SKM-1 (cell line): ENCODE measurements at regions not wholly inside any gene's neighbourhood (a gene's known extent, or its start where the extent isn't known, plus 50 kb on each side); places are given as distances from the start of the nearest gene placed in this dataset.
"Not testable (repeated sequence)": the region's sequence is repeated elsewhere in the genome, so short reads cannot be mapped to it uniquely, and the experiment has no call there.

ENCODE experiments used
- DNase-seq: peaks from one replicate; lab custom pipeline; 2025; ENCODE audit not compliant: unreplicated experiment; lab: John Stamatoyannopoulos, UW

- DNase-seq, result no peak
Observed at GRCh38 chr4:1572964-1573720, 111.0 kb downstream of the FAM53A start.

DNA sequence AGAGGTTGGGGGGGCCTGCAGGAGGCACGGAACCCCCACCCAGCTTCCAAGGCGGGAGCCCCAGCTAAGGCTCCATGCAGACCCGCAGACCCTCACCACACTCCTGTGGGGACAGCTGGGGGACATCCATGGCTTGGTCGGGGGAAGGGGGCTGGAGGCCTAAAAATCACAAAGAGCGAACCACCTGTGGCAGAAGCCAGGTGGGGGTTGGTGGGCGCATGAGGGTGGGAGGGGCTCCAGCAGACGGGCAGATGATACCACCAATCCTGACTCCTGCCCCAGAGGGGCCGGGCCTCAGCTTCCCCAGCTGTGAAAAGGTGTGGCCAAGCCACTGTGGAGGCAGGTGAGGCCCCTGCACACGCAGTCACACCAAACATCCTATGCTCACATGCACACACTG, 111.6 kb downstream of the FAM53A start:
- no peak for DNase-seq

DNA sequence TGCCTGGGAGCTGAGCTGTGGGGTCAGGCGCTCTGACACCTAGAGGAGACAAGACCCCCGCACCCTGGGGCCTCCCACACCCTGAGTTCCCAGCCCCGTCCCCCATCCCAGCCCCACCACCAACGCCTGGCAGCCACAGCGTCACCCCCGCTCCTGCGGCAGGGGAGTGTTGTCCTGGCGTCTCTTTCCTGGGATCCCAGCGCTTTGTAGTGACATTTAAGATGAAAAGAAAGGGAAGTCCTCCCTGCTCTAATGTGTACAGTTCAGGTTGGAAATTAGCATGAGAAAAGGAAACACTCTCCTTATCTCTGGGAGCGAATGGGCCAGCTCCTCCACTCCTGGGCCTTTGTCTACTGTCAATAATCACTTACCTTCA, 112.1 kb downstream of the FAM53A start:
- DNase-seq, result no peak

GRCh38 chr4:1571165-1572009, 112.7 kb downstream of the FAM53A start:
- DNase-seq, result no peak

DNA sequence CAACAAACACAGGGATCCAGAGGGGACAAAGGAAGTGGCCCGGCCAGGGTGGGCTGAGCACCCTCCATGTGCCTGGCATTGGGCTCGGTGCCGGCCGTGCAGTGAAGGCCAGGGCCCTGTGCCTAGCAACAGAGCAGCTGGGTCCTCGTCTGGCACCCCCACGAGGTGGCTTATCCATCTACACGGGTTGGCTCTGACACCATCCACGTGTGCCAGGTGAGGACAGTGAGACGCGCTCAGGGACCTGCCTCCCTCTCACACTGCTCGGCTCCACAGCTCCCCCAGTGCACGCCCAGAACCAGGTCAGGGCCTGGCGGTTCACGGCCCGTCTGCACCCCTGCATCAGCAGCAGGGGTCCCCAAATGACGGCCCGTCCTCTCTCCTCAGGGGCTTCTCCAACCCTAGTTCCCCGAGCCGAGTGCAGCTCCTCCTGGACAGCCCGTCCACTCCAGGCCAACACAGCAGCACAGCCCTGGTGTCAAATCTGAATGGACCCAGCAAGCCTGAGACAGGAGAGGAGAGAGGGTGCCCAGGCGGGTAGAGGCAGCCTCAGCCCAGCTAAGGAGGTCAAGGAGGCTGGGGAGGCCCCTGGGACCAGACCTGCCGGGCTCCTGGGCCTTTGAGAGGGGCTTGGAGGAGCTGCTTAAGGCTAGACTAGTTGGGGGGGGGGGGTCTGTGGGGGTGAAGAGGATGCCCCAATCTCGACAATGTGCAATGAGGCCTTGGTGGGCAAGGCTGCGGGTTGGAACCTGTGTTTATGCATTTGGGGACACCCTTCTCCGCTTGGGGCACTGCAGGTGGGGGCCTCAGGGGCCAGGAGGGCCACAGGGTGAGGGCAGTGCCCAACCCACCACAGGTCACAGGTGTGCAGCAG, 113.6 kb downstream of the FAM53A start:
- no peak for DNase-seq

- no peak for DNase-seq
Observed at GRCh38 chr4:1569461-1570151, 114.5 kb downstream of the FAM53A start.

DNA sequence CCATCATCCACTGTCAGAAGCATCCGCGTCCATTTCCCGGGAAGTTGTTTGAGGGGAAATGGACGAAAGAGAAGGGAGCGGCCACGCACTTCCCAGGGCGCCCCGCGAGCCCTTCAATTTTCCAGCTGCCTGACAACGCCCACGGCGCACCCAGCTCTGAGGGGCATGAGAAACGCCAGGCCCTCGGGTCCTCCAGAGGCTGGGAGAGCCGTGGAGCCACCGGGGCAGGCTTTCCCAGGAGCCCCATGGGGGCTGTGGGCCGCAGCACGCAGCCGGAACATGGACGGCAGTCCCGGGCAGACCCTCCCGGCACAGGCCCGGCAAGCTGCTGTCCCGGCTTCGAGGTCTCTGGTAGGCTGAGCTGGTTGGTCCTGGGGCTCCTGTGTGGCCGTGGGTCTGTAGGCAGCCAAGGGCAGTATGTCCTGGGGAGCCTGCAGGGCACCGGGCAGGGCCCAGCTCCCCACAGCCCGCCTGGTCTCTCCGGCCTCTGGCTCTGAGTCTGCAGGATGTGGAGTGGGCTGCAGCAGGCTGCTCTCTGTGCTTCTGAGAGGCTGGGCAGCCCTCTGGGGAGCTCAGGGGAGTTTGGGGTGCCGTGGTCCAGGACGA, 115.2 kb downstream of the FAM53A start:
- DNase-seq, result no peak

DNA sequence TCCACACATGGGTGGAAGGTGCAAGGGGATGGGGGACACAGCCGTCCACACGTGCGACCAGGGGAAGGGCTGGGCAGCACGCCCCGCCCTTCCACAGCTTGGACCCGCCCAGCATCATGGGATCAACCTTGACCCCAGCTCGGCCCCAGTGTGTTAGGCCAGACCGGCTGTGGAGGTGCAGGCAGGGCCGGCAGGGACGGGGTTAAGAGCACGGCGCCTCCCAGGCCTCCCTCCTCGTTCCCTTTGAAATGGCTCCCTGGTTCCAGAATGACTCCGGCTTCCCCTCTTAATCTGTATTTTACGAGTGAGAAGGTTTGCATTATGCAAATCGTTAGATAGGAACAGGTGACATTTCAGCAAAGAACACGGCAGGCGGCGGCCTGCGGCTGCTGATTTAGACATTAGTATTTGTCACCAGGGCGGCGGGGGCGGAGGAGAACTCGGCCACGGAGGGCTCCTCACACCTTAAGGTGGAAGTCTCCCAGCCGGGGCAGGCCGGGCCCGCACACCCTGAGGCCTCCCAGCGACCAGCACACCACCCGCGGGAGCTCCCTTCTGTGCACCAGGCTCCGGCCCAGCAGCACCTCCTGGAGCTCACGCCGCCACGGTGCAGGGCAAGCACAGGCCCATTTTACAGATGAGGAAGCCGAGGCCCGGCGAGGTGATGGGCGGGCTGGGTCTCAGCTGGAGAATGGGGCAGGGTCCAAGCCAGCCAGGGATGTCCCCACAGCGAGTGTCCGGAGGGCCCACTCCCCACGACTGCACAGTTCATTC, 116.1 kb downstream of the FAM53A start:
- no peak for DNase-seq

DNA sequence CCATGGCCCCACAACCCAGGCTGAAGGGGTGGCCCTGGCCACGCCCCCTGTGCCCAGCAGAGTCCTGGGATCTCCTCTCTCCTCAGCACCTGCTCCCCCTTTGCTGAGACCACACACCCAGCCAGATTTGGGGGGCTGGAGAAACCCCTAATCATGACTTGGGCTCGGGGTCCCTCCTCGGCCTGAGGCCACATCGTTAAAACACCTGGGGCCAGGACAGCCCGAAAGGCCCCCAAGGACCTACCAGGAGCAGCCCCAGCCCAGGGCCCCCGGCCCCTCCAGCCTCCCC, 116.7 kb downstream of the FAM53A start:
- no peak for DNase-seq

GRCh38 chr4:1566838-1567518, 117.1 kb downstream of the FAM53A start:
- no peak for DNase-seq

DNA sequence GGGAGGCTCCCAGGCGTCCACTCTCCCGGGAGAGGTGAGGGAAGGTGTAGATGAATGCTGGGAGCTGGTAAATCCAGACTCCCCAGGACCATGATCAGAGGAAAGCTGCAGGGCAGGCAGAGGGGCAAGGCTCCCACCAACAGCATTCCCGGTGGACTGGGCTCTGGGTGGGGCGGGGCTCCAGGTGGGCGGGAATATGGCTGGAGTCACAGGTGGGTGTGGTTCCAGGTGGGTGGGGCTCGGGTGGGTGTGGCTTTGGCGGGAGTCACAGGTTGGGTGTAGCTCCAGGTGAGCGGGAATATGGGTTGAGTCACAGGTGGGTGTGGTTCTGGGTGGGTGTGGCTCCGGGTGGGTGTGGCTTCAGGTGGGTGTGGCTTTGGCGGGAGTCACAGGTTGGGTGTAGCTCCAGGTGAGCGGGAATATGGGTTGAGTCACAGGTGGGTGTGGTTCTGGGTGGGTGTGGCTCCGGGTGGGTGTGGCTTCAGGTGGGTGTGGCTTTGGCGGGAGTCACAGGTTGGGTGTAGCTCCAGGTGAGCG, 117.7 kb downstream of the FAM53A start:
- not testable (repeated sequence) for DNase-seq

DNA sequence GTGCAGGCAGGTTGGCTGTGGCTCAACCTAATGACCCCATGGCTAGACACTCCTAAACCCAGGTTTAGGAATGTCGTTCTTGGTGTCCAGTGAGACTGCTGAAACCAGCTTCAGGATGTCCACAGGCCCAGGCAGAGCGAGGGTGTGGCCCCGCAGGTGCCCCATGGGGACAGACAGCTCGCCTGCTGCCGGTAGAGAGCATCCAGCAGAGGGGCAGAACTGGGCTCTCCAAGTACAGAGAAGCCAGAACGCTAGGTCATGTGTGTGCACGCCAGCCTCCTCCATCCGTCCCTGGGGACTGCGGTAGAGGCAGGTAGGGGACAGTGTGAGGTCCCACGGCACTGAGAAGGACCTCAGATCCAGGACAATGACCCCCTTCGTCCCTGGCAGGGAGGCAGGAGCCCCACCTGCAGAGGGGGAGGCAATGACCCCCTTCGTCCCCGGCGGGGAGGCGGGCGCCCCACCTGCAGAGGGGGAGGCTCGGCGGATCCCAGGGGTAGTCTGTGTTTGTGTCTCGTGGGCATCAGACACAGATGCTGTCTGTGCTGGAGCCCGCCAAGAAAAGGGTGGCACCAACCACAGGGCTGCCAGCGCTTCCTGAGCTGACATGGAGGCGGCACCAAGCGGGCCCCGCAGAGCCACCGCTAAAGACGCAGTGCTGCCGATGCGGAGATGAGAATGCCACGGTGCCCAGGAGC, 118.4 kb downstream of the FAM53A start:
- DNase-seq, result no peak

GRCh38 chr4:1564535-1565375, 119.4 kb downstream of the FAM53A start:
- no peak for DNase-seq

GRCh38 chr4:1563768-1564485, 120.2 kb downstream of the FAM53A start:
- no peak for DNase-seq

- DNase-seq, result no peak
Observed at GRCh38 chr4:1563241-1563640, 120.9 kb downstream of the FAM53A start.

DNA sequence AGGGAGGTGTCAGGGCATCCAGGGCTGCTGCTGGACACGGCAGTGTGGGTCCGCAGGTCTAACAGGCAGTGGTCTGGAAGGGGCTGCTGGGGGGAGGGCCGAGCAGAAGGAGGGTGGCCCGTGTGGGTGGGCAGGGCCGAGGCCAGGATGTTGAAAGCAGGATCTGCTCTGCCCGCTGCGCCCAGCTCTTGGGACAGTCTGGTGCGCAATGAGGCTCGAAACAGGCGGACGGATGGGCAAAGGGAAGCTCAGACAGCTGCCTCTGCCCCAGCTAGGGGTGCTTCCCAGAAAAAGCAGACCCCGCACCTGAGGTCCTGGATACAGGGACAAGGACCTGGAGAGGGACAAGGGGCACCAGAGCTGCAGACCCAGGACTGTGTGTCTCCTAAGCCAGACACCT, 121.3 kb downstream of the FAM53A start:
- no peak for DNase-seq

- no peak for DNase-seq
Observed at GRCh38 chr4:1562371-1562770, 121.7 kb downstream of the FAM53A start.
